Breast epithelium (tissue), 4 donors: ENCODE measurements at regions not wholly inside any gene's neighbourhood (a gene's known extent, or its start where the extent isn't known, plus 50 kb on each side); places are given as distances from the start of the nearest gene placed in this dataset.

Experiments used
- DNase-seq, 2 donors: peaks; one replicate each; pipeline ENCODE4 v3.0.0-alpha.2; 2019; ENCODE audit warnings: low spot score in 2 of 2
- H3K27ac ChIP-seq, 2 donors: fragments of 200-600 bp; sonication (generic) in 1 of 2; one replicate each; pipeline ENCODE4 v1.5.1; 2016 to 2019; ENCODE audit warnings: mild to moderate bottlenecking in 1 of 2
- H3K27me3 ChIP-seq, 2 donors: fragments of 200-600 bp; sonication (generic) in 1 of 2; one replicate each; pipeline versions ENCODE4 v1.5.1 to v1.6.0; 2017 to 2019; ENCODE audit warnings: control low read depth in 1 of 2, mild to moderate bottlenecking in 1 of 2
- H3K36me3 ChIP-seq: fragments of 200-600 bp; one replicate; pipeline ENCODE4 v1.5.1; 2019
- H3K4me1 ChIP-seq, 2 donors: fragments of 200-600 bp; sonication (generic); one replicate each; pipeline ENCODE4 v1.5.1; 2016 to 2019; ENCODE audit warnings: control low read depth in 1 of 2
- H3K4me3 ChIP-seq, 3 donors: fragments of 200-600 bp; sonication (generic); 1 replicate in 2 of 3; 2 replicates in 1 of 3; pipeline ENCODE4 v1.5.1; 2016 to 2019; ENCODE audit warnings: mild to moderate bottlenecking in 3 of 3, moderate library complexity in 2 of 3
- H3K9me3 ChIP-seq, 2 donors: fragments of 200-600 bp; sonication (generic) in 1 of 2; one replicate each; pipeline ENCODE4 v1.5.1; 2016 to 2019; ENCODE audit warnings: control low read depth in 1 of 2
- CTCF ChIP-seq, 3 donors: fragments of 450-650 bp; IDR thresholded peaks; one replicate each; pipeline ENCODE4 v1.5.1; 2016 to 2017; ENCODE audit warnings: antibody characterized with exemption in 3 of 3, mild to moderate bottlenecking in 3 of 3, moderate library complexity in 3 of 3
- POLR2A ChIP-seq: fragments of 450-650 bp; IDR thresholded peaks from one replicate; pipeline ENCODE4 v1.6.1; 2016; ENCODE audit warnings: antibody characterized with exemption, mild to moderate bottlenecking, moderate library complexity
- POLR2AphosphoS5 ChIP-seq, 3 donors: sonication (generic); formaldehyde crosslinking; IDR thresholded peaks; one replicate each; pipeline ENCODE4 v1.6.1; 2017; ENCODE audit warnings: antibody characterized with exemption in 3 of 3
- intact Hi-C: fragments of 100-400 bp; cut with DNase I; formaldehyde crosslinking; loops from one replicate; pipeline ENCODE4 v1.15.1; 2023; ENCODE audit warnings: low total_unique reads

- intact Hi-C loops: loop anchor here (10.0 kb wide), 1 partner anchor 151 kb away; no protein-coding TSS in a partner anchor
Measured at GRCh38 chr7:131655447-131655846, 99.0 kb upstream of the PODXL start.

GRCh38 chr7:131654668-131655326 is 98.4 kb upstream of the PODXL start:
- TF ChIP-seq POLR2A (no peak), POLR2AphosphoS5 (IDR thresholded peaks at IDR 0.05) (peak in 2 of 3 donors; percentile 57 to 58), CTCF (IDR thresholded peaks at IDR 0.05) (peak; percentile 91 to 98 (median 96))
- DNase-seq: peak; percentile 62 to 90
- Histone ChIP-seq H3K27me3 (no peaks in the 10 kb centered on the region), H3K9me3 (no peaks in the 10 kb centered on the region), H3K4me3 (no peak overlapping the region), H3K36me3 (no peaks in the 10 kb centered on the region), H3K4me1 (no peaks in the 10 kb centered on the region), H3K27ac (no peak overlapping the region)
- intact Hi-C loops: loop anchor here (10.0 kb wide), 1 partner anchor 150 kb away; no protein-coding TSS in a partner anchor

More at GRCh38 chr7:131655447-131655846, 99.0 kb upstream of the PODXL start:
- H3K4me3 ChIP-seq: no peak overlapping the region
- no peak for TF ChIP-seq POLR2AphosphoS5 (IDR thresholded peaks at IDR 0.05)
- no peak for TF ChIP-seq CTCF (IDR thresholded peaks at IDR 0.05)
- no peak for TF ChIP-seq POLR2A
- no peaks in the 10 kb centered on the region for H3K27me3 ChIP-seq
- H3K9me3 ChIP-seq: no peaks in the 10 kb centered on the region
- no peaks in the 10 kb centered on the region for H3K4me1 ChIP-seq
- H3K36me3 ChIP-seq: no peaks in the 10 kb centered on the region
- DNase-seq: no peak
- no peak overlapping the region for H3K27ac ChIP-seq

GRCh38 chr7:131654249-131654558 is 97.8 kb upstream of the PODXL start:
- H3K9me3 ChIP-seq: no peaks in the 10 kb centered on the region
- no peaks in the 10 kb centered on the region for H3K27me3 ChIP-seq
- H3K27ac ChIP-seq: no peak overlapping the region
- H3K4me1 ChIP-seq: no peaks in the 10 kb centered on the region
- intact Hi-C loops: loop anchor here (10.0 kb wide), 1 partner anchor 149 kb away; no protein-coding TSS in a partner anchor
- no peak for TF ChIP-seq CTCF (IDR thresholded peaks at IDR 0.05)
- TF ChIP-seq POLR2AphosphoS5 (IDR thresholded peaks at IDR 0.05): no peak
- TF ChIP-seq POLR2A: no peak
- no peak for DNase-seq
- H3K36me3 ChIP-seq: no peaks in the 10 kb centered on the region
- H3K4me3 ChIP-seq: no peak overlapping the region

DNA sequence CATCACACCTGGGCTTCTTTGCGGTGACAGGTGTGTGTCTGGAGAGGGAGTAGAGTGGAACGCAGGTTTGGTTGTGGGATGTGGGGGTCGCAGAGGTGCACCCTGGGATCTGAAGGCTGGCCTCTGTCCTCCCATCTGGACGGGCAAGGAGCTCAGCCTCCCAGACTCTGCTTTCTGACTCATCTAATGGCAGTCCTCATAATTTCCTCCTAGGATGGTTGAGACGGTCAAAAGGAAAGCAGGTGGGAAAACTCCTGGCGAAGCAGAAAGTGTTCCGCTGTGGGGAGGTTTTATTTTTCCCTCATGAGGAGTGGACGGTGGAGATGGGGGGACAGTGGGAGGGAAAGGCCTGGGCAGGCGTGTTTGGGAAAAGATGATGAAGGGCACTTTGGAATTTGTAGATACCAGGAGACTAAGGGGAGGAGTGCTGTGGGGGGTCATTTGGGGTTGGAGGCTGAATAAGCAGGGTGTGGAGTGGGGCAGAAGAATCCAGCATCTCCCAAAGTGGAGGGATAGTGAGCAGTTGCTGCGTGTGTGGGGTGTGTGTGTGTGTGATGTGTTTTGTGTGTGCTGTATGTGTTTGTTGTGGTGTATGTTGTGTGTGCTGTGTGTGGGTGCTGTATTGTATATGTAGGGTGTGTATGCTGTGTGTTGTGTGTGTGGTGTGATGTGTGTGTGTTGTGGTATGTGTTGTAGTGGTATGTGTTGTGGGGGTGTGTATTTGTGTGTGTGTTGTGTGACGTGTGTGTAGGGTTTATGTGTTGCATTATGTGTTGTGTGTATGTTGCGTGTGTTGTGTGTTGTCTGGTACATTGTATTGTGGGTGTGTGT is 97.2 kb upstream of the PODXL start:
- TF ChIP-seq POLR2A (no peak), CTCF (IDR thresholded peaks at IDR 0.05) (no peak), POLR2AphosphoS5 (IDR thresholded peaks at IDR 0.05) (no peak)
- H3K36me3 ChIP-seq: no peaks in the 10 kb centered on the region
- DNase-seq: no peak

DNA sequence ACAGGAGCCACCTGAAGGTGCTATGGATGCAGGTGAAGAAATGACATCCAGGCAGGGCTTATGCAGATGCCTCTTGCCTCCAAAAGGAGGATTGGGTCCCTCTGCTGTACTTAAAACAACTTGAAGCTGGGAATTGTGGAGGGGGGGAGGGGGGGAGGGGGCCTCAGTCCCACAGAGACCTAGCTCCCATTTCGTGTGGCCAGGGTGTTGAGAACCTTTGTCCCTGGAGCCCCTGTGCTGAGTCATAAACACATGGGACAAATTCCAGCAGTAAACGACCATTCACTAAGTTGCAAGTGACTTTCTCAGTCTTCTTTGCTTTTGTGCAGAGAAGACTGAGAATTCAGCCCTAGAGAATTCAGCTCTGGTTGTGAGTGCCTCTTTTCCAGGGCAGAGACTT is 96.5 kb upstream of the PODXL start:
- DNase-seq: no peak
- H3K27ac ChIP-seq: no peak overlapping the region
- no peaks in the 10 kb centered on the region for H3K27me3 ChIP-seq
- TF ChIP-seq POLR2A (no peak), POLR2AphosphoS5 (IDR thresholded peaks at IDR 0.05) (no peak), CTCF (IDR thresholded peaks at IDR 0.05) (no peak)
- H3K9me3 ChIP-seq: no peaks in the 10 kb centered on the region
- H3K36me3 ChIP-seq: no peaks in the 10 kb centered on the region
- no peaks in the 10 kb centered on the region for H3K4me1 ChIP-seq
- intact Hi-C loops: loop anchor here (10.0 kb wide), 1 partner anchor 148 kb away; no protein-coding TSS in a partner anchor
- H3K4me3 ChIP-seq: no peak overlapping the region

More for the DNA sequence above, 97.2 kb upstream of the PODXL start:
- no peak overlapping the region for H3K4me3 ChIP-seq
- no peaks in the 10 kb centered on the region for H3K4me1 ChIP-seq
- intact Hi-C loops: loop anchor here (10.0 kb wide), 1 partner anchor 149 kb away; no protein-coding TSS in a partner anchor
- H3K27me3 ChIP-seq: no peaks in the 10 kb centered on the region
- H3K9me3 ChIP-seq: no peaks in the 10 kb centered on the region
- no peak overlapping the region for H3K27ac ChIP-seq
